CD4-positive, alpha-beta memory T cell (primary cell): ENCODE measurements at regions not wholly inside any gene's neighbourhood (a gene's known extent, or its start where the extent isn't known, plus 50 kb on each side); places are given as distances from the start of the nearest gene placed in this dataset.
"Not testable (repeated sequence)": the region's sequence is repeated elsewhere in the genome, so short reads cannot be mapped to it uniquely, and the experiment has no call there.

ENCODE experiments used
- CTCF ChIA-PET: fragments of 350-600 bp; sonication (Branson Sonifier 250); formaldehyde crosslinking; loops from one replicate; lab custom pipeline; 2021; ENCODE audit warnings: inconsistent platforms; ENCODE audit not compliant: partially characterized antibody; lab: Charles Lee
- POLR2A ChIA-PET: fragments of 350-600 bp; sonication (Branson Sonifier 250); formaldehyde crosslinking; loops from one replicate; lab custom pipeline; 2021; ENCODE audit not compliant: partially characterized antibody; lab: Charles Lee
- DNase-seq, 5 donors: peaks; one replicate each; pipeline versions ENCODE4 v3.0.0 to v3.0.0-alpha.2; 2020 to 2022; ENCODE audit warnings: mixed read lengths in 1 of 5
- H3K27ac ChIP-seq: one replicate; pipeline ENCODE4 v1.7.0; 2013; ENCODE audit warnings: low read depth, low read length
- H3K27me3 ChIP-seq: 2 replicates; pipeline ENCODE4 v1.7.0; 2013; ENCODE audit warnings: mild to moderate bottlenecking, low read length, moderate library complexity; ENCODE audit not compliant: insufficient read depth
- H3K36me3 ChIP-seq: 2 replicates; pipeline ENCODE4 v1.7.0; 2013; ENCODE audit warnings: mild to moderate bottlenecking, low read length, moderate library complexity; ENCODE audit not compliant: insufficient read depth
- H3K4me1 ChIP-seq: 2 replicates; pipeline ENCODE4 v1.7.0; 2013; ENCODE audit warnings: mild to moderate bottlenecking, low read length, moderate library complexity; ENCODE audit not compliant: insufficient read depth
- H3K4me3 ChIP-seq, 2 donors: one replicate each; pipeline ENCODE4 v1.7.0; 2013; ENCODE audit warnings: low read length in 2 of 2, mild to moderate bottlenecking in 1 of 2
- H3K9me3 ChIP-seq, 2 donors: one replicate each; pipeline ENCODE4 v1.7.0; 2013; ENCODE audit warnings: low read length in 2 of 2, control low read depth in 1 of 2; ENCODE audit not compliant: control insufficient read depth in 1 of 2
- H3K27ac Mint-ChIP-seq, 7 donors: one replicate each; pipeline ENCODE4 v1.8.0; 2020 to 2021; ENCODE audit warnings: mixed read lengths in 7 of 7, mild to moderate bottlenecking in 6 of 7, inconsistent platforms in 3 of 7, moderate library complexity in 3 of 7
- H3K27me3 Mint-ChIP-seq, 2 donors: one replicate each; pipeline ENCODE4 v1.8.0; 2020 to 2021; ENCODE audit warnings: mixed read lengths in 2 of 2
- H3K36me3 Mint-ChIP-seq, 2 donors: one replicate each; pipeline ENCODE4 v1.8.0; 2020 to 2021; ENCODE audit warnings: mixed read lengths in 2 of 2, inconsistent platforms in 1 of 2, mild to moderate bottlenecking in 1 of 2
- H3K4me1 Mint-ChIP-seq, 4 donors: one replicate each; pipeline ENCODE4 v1.8.0; 2020 to 2021; ENCODE audit warnings: mixed read lengths in 4 of 4, mild to moderate bottlenecking in 1 of 4
- H3K4me3 Mint-ChIP-seq, 8 donors: one replicate each; pipeline ENCODE4 v1.8.0; 2020 to 2021; ENCODE audit warnings: mixed read lengths in 8 of 8, mild to moderate bottlenecking in 7 of 8, moderate library complexity in 6 of 8, inconsistent platforms in 3 of 8
- H3K9me3 Mint-ChIP-seq, 8 donors: one replicate each; pipeline ENCODE4 v1.8.0; 2020 to 2021; ENCODE audit warnings: mixed read lengths in 8 of 8, mild to moderate bottlenecking in 5 of 8, inconsistent platforms in 3 of 8, moderate library complexity in 1 of 8
- intact Hi-C: fragments of 100-400 bp; cut with micrococcal nuclease; formaldehyde crosslinking; loops from one replicate; pipeline ENCODE4 v1.15.1; 2023

DNA sequence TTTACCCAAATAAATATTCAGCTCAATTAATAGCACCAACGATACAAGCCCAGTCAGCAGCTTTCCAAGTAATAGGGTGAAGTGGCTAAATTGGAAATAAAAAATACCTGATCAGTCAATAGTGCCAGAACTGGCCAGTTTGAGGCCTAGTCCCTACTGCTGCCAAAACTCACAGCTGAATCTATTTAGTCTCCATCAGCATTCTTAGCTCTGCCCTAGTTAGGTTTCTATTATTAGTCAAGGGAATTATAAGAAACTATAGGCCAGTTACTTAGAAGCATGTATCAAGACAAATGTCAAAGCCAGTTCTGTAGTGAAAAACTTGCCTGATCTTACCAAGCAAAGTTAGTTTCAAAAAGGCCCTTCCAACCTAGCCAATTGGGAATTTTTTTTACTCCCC, 146.2 kb upstream of the ZBTB20 start:
- Histone ChIP-seq H3K4me3 (no peak overlapping the region), H3K4me1 (no peaks in the 10 kb centered on the region), H3K36me3 (no peaks in the 10 kb centered on the region), H3K27me3 (no peaks in the 10 kb centered on the region), H3K27ac (no peak overlapping the region), H3K9me3 (no peaks in the 10 kb centered on the region)
- H3K4me1 Mint-ChIP-seq: no peaks in the 10 kb centered on the region
- H3K4me3 Mint-ChIP-seq: no peak overlapping the region
- no peaks in the 10 kb centered on the region for H3K36me3 Mint-ChIP-seq
- H3K27ac Mint-ChIP-seq: no peak overlapping the region
- intact Hi-C loops: no loop called here
- H3K27me3 Mint-ChIP-seq: no peaks in the 10 kb centered on the region
- no peaks in the 10 kb centered on the region for H3K9me3 Mint-ChIP-seq
- POLR2A ChIA-PET: no interaction called here
- DNase-seq: no peak
- CTCF ChIA-PET: no interaction called here

DNA sequence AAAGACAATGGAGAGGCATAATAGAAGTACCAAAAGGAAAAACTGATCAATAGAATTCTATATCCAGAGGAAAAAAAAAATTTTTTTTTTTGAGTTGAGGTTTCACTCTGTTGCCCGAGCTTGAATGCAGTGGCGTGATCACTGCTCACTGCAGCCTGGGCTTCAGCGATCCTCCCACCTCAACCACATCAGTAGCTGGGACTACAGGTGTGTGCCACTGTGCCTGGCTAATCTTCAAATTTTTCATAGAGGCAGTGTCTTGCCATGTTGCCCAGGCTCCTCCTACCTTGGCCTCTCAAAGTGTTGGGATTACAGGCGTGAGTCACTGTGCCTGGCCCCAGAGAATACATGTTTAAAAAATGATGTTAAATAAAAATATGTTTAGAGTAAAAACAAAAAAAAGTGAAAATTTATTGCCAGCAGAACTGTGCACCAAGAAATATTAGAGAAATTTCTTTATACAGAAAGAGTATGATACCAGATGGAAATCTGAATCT, 154.3 kb upstream of the ZBTB20 start:
- no peak for DNase-seq
- Mint-ChIP-seq H3K4me3 (no peak overlapping the region), H3K27ac (no peak overlapping the region), H3K9me3 (peaks cover 0 to 5% (median 0%) of the 10 kb centered on the region in 8 donors), H3K36me3 (no peaks in the 10 kb centered on the region), H3K27me3 (no peaks in the 10 kb centered on the region), H3K4me1 (no peaks in the 10 kb centered on the region)
- ChIA-PET POLR2A (no interaction called here), CTCF (no interaction called here)
- H3K36me3 ChIP-seq: no peaks in the 10 kb centered on the region
- H3K27me3 ChIP-seq: no peaks in the 10 kb centered on the region
- H3K4me3 ChIP-seq: no peak overlapping the region
- H3K4me1 ChIP-seq: no peaks in the 10 kb centered on the region
- H3K27ac ChIP-seq: no peak overlapping the region
- intact Hi-C loops: no loop called here
- no peaks in the 10 kb centered on the region for H3K9me3 ChIP-seq

DNA sequence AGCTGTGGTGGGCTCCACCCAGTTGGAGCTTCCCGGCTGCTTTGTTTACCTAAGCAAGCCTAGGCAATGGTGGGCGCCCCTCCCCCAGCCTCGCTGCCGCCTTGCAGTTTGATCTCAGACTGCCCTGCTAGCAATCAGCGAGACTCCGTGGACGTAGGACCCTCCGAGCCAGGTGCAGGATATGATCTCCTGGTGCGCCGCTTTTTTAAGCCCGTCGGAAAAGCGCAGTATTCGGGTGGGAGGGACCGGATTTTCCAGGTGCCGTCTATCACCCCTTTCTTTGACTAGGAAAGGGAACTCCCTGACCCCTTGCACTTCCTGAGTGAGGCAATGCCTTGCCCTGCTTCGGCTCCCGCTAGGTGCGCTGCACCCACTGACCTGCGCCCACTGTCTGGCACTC, 170.9 kb upstream of the ZBTB20 start:
- H3K27ac Mint-ChIP-seq, H3K4me1 Mint-ChIP-seq, H3K36me3 ChIP-seq, H3K27me3 Mint-ChIP-seq, H3K36me3 Mint-ChIP-seq, H3K9me3 ChIP-seq, H3K4me3 ChIP-seq, H3K4me1 ChIP-seq, DNase-seq, H3K27me3 ChIP-seq, POLR2A ChIA-PET, H3K27ac ChIP-seq, CTCF ChIA-PET, H3K4me3 Mint-ChIP-seq, H3K9me3 Mint-ChIP-seq, intact Hi-C loops: not testable (repeated sequence)

DNA sequence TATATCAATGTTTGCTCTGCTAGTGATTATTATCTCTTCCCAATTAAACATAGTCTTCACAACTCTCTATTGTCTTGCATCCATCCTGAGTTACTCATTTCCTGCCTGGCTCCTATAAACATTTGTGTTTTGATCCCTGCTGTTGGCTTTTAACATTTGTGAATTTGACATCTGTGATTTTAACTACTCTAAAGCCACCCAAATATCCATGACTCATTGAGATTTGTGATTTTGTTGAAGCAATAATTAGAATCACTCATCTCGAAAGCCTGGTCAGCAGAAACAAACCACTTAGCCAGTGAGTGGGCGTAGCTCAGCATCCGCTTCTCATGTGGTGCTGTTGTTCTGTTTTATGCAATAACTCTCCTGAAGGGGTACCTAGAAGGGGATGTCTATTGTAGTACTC, 174.3 kb upstream of the ZBTB20 start:
- ChIA-PET CTCF (no interaction called here), POLR2A (no interaction called here)
- no peaks in the 10 kb centered on the region for H3K4me1 Mint-ChIP-seq
- DNase-seq: no peak
- peaks cover 0 to 1% of the 10 kb centered on the region in 2 donors for H3K36me3 Mint-ChIP-seq
- no peak overlapping the region for H3K4me3 Mint-ChIP-seq
- no peak overlapping the region for H3K4me3 ChIP-seq
- H3K27ac ChIP-seq: no peak overlapping the region
- no peaks in the 10 kb centered on the region for H3K9me3 ChIP-seq
- H3K27ac Mint-ChIP-seq: no peak overlapping the region
- H3K27me3 Mint-ChIP-seq: no peaks in the 10 kb centered on the region
- H3K9me3 Mint-ChIP-seq: peaks cover 0 to 6% (median 2%) of the 10 kb centered on the region in 8 donors
- intact Hi-C loops: no loop called here
- H3K4me1 ChIP-seq: no peaks in the 10 kb centered on the region
- no peaks in the 10 kb centered on the region for H3K36me3 ChIP-seq
- H3K27me3 ChIP-seq: no peaks in the 10 kb centered on the region

DNA sequence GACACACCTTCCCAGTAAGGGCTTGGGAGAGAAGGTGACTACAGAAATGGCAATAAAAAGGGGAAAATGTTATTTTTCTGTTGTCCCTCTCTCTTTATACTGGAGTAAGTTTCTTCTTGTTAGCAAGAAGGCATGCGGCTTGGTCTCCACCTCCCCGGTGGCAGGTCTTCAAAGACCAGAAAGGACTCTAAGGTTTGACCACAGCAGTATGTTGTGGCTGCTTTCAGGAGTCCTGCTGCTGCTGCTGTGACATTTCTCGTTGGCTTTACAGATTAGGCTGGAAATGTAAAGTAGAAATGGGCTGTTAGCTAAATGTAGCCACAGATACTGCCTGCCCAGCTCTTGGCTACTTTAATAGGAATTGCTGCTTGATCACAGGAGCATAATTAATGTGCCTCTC, 175.8 kb upstream of the ZBTB20 start:
- no peak overlapping the region for H3K27ac Mint-ChIP-seq
- no peaks in the 10 kb centered on the region for H3K36me3 Mint-ChIP-seq
- ChIA-PET POLR2A (no interaction called here), CTCF (no interaction called here)
- no peak overlapping the region for H3K4me3 Mint-ChIP-seq
- H3K4me1 Mint-ChIP-seq: no peaks in the 10 kb centered on the region
- intact Hi-C loops: no loop called here
- no peaks in the 10 kb centered on the region for H3K27me3 Mint-ChIP-seq
- Histone ChIP-seq H3K27me3 (no peaks in the 10 kb centered on the region), H3K9me3 (no peaks in the 10 kb centered on the region), H3K27ac (no peak overlapping the region), H3K4me3 (no peak overlapping the region), H3K36me3 (no peaks in the 10 kb centered on the region), H3K4me1 (no peaks in the 10 kb centered on the region)
- no peak for DNase-seq
- H3K9me3 Mint-ChIP-seq: peaks cover 0 to 6% (median under 1%) of the 10 kb centered on the region in 8 donors

DNA sequence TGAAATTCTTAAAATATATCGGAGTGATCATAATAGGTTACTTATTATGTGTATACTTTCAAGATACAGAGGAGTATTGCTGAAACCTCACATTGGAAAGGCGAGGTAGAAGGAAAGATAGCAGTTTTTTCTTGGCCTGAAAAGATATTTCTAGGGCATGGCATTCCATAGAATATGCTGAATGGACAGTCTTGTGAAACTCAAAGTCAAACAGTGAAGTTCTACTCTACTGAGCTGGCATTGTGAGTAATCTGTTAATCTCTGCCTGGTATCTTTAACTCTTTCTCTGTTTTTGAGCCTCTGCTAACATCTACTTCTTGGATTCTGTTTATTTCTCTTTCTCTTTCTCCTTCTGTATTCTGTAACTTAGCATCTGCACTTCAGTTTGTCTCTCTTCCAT, 176.3 kb upstream of the ZBTB20 start:
- CTCF ChIA-PET: no interaction called here
- intact Hi-C loops: no loop called here
- POLR2A ChIA-PET: no interaction called here

DNA sequence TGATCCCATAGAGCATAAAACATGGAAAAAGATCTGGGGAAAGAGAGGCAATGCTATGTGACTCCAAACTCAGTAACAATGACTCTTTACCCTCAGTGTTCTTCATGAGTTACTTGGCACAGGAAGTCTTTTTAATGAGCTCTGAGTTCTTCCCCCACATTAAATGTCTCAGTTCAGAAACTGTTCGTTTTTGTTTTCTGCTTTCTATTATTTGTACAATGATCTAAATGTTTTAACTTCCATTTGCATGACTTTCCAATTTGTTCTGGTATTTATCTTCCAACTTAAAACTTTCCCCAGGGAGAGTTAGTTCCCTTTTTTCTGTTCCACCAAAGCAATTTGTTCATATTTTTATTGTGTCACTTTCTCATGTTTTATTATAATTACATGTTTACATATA, 177.0 kb upstream of the ZBTB20 start:
- H3K27me3 Mint-ChIP-seq: no peaks in the 10 kb centered on the region
- CTCF ChIA-PET: no interaction called here
- H3K36me3 Mint-ChIP-seq: no peaks in the 10 kb centered on the region
- DNase-seq: no peak
- no peak overlapping the region for H3K4me3 ChIP-seq
- no peaks in the 10 kb centered on the region for H3K4me1 ChIP-seq
- H3K27ac Mint-ChIP-seq: no peak overlapping the region
- no peak overlapping the region for H3K4me3 Mint-ChIP-seq
- H3K9me3 Mint-ChIP-seq: peaks cover 0 to 6% (median 0%) of the 10 kb centered on the region in 8 donors
- no peaks in the 10 kb centered on the region for H3K4me1 Mint-ChIP-seq
- H3K27me3 ChIP-seq: no peaks in the 10 kb centered on the region
- intact Hi-C loops: no loop called here
- H3K9me3 ChIP-seq: no peaks in the 10 kb centered on the region
- H3K36me3 ChIP-seq: no peaks in the 10 kb centered on the region
- POLR2A ChIA-PET: no interaction called here
- no peak overlapping the region for H3K27ac ChIP-seq

More for the DNA sequence above, 176.3 kb upstream of the ZBTB20 start:
- H3K4me1 ChIP-seq: no peaks in the 10 kb centered on the region
- H3K4me3 ChIP-seq: no peak overlapping the region
- Mint-ChIP-seq H3K4me1 (no peaks in the 10 kb centered on the region), H3K27ac (no peak overlapping the region), H3K4me3 (no peak overlapping the region), H3K36me3 (no peaks in the 10 kb centered on the region), H3K27me3 (no peaks in the 10 kb centered on the region), H3K9me3 (peaks cover 0 to 6% (median 0%) of the 10 kb centered on the region in 8 donors)
- H3K27ac ChIP-seq: no peak overlapping the region
- H3K36me3 ChIP-seq: no peaks in the 10 kb centered on the region
- no peak for DNase-seq
- H3K9me3 ChIP-seq: no peaks in the 10 kb centered on the region
- no peaks in the 10 kb centered on the region for H3K27me3 ChIP-seq

DNA sequence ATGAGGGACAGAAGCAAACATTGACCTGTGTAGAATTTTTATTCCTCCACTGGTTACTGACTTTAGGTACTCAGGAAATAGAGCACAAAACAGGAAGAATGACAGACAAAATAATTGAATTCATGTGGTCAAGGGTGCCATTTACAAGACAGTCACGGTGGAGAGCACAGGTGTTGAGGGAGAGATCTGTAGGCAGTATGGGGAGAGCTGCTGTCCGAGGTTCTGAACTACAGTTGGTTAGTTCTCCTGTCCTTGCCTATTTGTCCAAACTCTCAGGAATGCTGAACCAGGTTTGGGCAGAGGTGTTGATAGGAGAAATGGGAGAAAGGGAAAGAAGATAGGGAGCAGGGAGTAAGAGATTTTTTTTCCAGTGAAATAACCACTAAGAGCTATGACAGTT, 178.5 kb upstream of the ZBTB20 start:
- no peak overlapping the region for H3K27ac ChIP-seq

More for the DNA sequence above, 178.5 kb upstream of the ZBTB20 start:
- H3K27me3 Mint-ChIP-seq: no peaks in the 10 kb centered on the region
- POLR2A ChIA-PET: no interaction called here
- H3K4me3 Mint-ChIP-seq: no peak overlapping the region
- no peak for DNase-seq
- Histone ChIP-seq H3K4me3 (no peak overlapping the region), H3K36me3 (no peaks in the 10 kb centered on the region), H3K4me1 (no peaks in the 10 kb centered on the region), H3K9me3 (no peaks in the 10 kb centered on the region), H3K27me3 (no peaks in the 10 kb centered on the region)
- H3K36me3 Mint-ChIP-seq: no peaks in the 10 kb centered on the region
- no peak overlapping the region for H3K27ac Mint-ChIP-seq
- intact Hi-C loops: no loop called here
- peaks cover 0 to 6% (median 0%) of the 10 kb centered on the region in 8 donors for H3K9me3 Mint-ChIP-seq
- CTCF ChIA-PET: no interaction called here
- no peaks in the 10 kb centered on the region for H3K4me1 Mint-ChIP-seq
